ENCODE measurements at regions not wholly inside any gene's neighbourhood (a gene's known extent, or its start where the extent isn't known, plus 50 kb on each side); places are given as distances from the start of the nearest gene placed in this dataset.

GRCh38 chr4:18568600-18568999 is 547.0 kb upstream of the LCORL start:
- in situ Hi-C loops (cut with MboI; ENCODE audit: low sequenced_read_pairs): no loop called here

GRCh38 chr4:18566970-18567799 is 545.6 kb upstream of the LCORL start:
- in situ Hi-C loops (cut with MboI; ENCODE audit: low sequenced_read_pairs): no loop called here

DNA sequence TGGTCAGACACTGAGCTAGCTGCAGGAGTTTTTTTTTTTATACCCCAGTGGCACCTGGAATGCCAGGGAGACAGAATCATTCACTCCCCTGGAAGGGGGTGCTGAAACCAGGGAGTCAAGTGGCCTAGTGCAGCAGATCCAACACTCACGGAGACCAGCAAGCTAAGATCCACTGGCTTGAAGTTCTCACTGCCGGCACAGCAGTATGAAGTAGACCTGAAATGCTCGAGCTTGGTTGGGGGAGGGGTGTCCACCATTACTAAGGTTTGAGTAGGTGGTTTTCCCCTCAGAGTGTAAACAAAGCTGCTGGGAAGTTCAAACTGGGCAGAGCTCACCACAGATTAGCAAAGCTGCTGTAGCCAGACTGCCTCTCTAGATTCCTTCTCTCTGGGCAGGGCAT is 537.9 kb upstream of the LCORL start:
- in situ Hi-C loops (cut with MboI; ENCODE audit: low sequenced_read_pairs): no loop called here

DNA sequence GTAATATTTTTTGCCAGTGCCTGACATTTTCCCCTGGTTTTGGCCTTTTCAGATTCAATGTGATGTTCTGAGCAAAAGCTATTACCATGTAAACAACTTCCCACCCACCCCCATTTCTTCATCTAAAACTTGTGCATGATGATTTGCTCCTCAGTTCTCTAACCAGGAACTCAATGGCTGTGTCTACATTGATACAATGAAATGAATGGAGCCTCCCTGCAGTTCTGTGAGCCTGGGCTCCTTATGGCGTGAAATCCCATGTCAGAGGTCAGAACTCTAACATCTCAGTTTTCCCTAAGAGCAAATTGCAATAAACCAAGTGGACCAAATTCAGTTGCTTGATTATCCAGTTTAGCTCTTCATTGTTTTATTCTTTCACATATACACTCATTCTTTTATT is 534.8 kb upstream of the LCORL start:
- in situ Hi-C loops (cut with MboI; ENCODE audit: low sequenced_read_pairs): no loop called here

DNA sequence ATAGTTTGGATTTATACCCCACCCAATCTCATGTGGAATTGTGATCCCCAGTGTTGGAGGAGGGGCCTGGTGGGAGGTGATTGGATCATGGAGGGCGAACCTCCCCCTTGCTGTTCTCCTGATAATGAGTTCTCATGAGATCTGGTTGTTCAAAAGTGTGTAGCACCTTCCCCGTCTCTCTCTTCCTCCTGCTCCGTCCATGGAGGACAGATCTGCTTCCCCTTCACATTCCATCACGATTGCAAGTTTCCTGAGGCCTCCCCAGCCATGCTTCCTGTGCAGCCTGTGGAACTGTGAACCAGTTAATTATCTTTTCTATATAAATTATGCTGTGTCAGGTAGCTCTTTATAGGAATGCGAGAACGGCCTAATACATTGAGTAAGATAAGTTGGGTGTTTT is 518.8 kb upstream of the LCORL start:
- in situ Hi-C loops (cut with MboI; ENCODE audit: low sequenced_read_pairs): no loop called here

DNA sequence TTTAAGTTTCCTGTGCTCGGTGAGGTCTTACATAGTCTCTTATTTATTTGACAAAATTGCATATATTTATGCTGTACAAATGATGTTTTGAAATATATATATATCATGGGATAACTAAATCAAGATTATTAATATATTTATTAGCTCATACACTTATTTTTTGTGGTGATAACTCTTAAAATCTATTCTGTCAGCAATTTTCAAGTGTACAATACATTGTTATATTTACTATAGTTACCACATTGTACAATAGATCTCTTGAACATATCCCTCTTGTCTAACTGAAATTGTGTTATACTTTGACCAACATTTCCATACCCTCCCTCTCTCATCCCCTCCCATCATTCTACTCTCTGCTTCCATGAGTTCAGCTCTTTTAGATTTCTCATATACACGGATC is 516.6 kb upstream of the LCORL start:
- in situ Hi-C loops (cut with MboI; ENCODE audit: low sequenced_read_pairs): no loop called here

GRCh38 chr4:18536428-18536827 is 514.9 kb upstream of the LCORL start:
- in situ Hi-C loops (cut with MboI; ENCODE audit: low sequenced_read_pairs): no loop called here

GRCh38 chr4:18535948-18536347 is 514.4 kb upstream of the LCORL start:
- in situ Hi-C loops (cut with MboI; ENCODE audit: low sequenced_read_pairs): no loop called here

DNA sequence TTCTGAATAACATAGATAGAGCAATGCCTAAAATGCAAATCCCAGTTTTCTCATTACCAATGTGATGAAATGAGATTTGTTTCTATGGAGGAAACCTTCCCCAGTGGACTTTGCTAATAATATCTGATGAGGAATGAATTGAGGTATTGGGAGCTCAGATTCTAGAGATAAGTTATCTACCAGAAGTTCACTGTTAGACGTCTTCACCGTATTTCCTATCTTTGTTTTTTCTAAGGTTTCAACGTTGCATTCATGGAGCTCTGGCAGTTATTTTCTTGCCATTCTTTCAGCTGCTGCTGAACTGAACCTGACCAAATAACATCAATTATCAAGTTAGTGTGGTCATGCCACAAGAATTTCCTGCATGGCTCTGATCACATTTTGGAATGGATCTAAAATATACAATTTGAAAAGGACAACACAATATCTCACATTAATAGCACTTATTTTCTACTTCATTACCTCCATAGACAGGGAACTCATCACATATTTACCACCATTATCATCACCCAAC is 511.8 kb upstream of the LCORL start:
- in situ Hi-C loops (cut with MboI; ENCODE audit: low sequenced_read_pairs): no loop called here

- in situ Hi-C loops (cut with MboI; ENCODE audit: low sequenced_read_pairs): no loop called here
Observed at GRCh38 chr4:18531731-18532130, 510.2 kb upstream of the LCORL start.

DNA sequence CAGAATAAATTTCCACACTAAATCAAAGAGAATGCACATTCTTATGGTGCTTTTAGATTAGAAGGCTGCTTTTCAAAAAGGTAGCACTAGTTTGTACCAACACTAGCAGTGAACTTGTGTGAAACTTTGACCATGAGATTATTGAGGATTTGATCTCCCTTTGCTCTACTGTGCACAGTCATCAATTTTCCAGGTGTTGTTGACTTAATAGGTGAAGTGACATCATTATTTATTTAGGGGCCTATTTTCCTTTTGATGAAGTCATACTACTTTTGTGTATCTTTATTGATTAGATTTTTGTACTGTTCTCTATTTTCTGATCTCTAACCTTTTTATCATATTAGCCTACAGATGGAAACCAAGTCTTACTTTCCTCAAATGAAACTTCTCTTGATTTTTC is 507.9 kb upstream of the LCORL start:
- in situ Hi-C loops (cut with MboI; ENCODE audit: low sequenced_read_pairs): no loop called here

DNA sequence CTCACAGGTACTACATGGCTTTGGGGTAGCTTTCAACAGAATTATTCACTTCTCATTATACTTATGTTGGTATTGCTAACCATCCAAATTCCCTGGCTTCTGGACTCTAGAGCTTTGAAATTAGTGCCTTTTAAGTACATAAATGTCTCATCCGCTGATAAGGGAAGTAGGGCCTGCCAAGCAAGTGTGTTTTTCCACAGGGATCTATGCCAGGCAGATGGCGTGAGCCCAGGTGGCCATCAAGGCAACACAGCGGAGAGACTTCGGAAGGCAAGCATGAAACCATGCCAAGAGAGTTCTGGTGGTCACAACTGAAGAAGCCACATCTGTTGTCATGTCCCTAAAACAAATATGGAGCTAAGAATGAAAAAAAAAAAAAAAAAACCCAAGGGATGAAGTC is 503.1 kb upstream of the LCORL start:
- in situ Hi-C loops (cut with MboI; ENCODE audit: low sequenced_read_pairs): no loop called here

DNA sequence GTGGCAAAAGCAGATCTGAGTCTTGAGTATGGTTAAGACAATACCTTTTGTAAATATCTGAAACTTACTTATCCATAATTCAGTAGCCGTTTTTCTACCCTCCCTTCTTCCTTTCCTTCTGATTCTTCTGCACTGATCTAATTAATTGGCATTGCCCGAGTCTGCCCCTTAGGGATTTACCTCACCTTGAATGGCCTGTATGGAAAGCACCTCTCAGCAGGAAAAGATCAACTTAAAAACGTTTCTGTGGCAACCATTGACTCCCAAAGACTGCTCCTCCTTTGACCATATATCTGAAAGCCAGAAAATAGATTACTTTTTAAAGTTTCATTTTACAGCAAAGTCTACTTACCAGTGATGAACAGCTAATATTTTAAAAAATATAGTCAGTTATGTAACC is 496.5 kb upstream of the LCORL start:
- in situ Hi-C loops (cut with MboI; ENCODE audit: low sequenced_read_pairs): no loop called here

- in situ Hi-C loops (cut with MboI; ENCODE audit: low sequenced_read_pairs): no loop called here
Observed at GRCh38 chr4:18513861-18514260, 492.3 kb upstream of the LCORL start.

DNA sequence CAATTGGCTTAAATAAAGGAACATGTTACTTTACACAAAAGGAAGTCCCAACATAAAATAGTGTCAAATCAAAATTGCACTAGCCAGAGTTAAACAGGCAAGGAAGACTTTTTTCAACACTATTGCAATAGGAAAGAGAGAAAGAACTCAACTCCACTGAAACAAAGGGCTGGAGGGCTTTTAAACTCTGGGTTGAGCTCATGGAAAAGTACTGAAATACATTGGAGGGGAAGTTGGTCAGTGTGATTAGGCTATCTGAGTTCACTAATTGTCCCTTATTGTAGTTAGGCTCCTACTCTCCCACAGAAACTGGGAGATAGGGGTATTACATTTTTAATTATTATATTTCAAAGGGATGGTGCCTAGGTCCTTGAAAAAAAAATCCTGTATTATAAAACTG is 491.2 kb upstream of the LCORL start:
- in situ Hi-C loops (cut with MboI; ENCODE audit: low sequenced_read_pairs): no loop called here

DNA sequence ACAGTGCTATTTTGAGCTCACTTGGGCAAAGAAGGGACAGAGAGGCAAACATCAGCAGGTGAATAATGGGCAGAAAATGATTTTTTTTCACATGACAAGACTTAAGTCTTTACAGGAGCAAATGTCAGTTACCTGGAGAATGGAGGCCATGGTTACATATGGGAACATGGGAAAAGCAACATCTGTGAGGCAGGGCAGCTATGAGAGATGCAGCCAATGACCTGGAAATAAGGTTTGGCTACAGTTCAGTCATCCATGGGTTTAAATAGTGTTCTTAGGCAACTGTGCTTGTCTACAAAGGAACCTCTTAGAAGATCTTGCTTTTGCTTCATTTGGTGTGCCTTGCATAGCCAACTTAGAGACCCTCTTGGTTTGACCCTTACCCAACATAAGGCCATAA is 490.2 kb upstream of the LCORL start:
- in situ Hi-C loops (cut with MboI; ENCODE audit: low sequenced_read_pairs): no loop called here

- in situ Hi-C loops (cut with MboI; ENCODE audit: low sequenced_read_pairs): no loop called here
Observed at GRCh38 chr4:18508786-18509185, 487.2 kb upstream of the LCORL start.

GRCh38 chr4:18480928-18481327 is 459.4 kb upstream of the LCORL start:
- in situ Hi-C loops (cut with MboI; ENCODE audit: low sequenced_read_pairs): no loop called here

GRCh38 chr4:18480342-18480741 is 458.8 kb upstream of the LCORL start:
- in situ Hi-C loops (cut with MboI; ENCODE audit: low sequenced_read_pairs): no loop called here

- in situ Hi-C loops (cut with MboI; ENCODE audit: low sequenced_read_pairs): no loop called here
Observed at GRCh38 chr4:18479825-18480224, 458.3 kb upstream of the LCORL start.

DNA sequence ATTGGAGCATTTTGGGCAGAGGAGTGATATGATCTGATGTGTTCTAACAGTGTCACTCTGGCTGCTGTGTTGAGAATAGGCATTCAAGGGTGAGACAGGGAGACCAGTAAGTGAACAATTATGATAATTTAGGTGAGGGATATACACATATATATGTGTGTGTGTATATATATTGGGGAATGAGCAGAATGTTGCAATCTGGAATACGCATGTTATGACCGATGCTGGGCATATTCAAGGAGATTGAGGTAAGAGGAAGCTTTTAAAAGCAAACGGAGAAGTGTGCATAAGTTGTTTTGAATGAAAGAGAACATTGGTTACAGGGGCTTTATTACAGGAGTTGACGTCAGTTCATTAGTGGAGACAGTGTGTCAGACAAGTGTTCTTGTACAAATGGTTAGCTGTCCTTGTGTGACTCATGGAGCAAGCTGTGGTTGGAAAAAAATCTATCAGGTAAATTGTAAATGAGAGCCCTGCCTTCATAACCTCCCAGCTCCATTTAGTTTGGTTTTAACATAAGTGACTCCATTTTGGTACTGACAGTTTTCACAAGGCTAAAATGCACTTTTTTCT is 442.5 kb upstream of the LCORL start:
- in situ Hi-C loops (cut with MboI; ENCODE audit: low sequenced_read_pairs): no loop called here

DNA sequence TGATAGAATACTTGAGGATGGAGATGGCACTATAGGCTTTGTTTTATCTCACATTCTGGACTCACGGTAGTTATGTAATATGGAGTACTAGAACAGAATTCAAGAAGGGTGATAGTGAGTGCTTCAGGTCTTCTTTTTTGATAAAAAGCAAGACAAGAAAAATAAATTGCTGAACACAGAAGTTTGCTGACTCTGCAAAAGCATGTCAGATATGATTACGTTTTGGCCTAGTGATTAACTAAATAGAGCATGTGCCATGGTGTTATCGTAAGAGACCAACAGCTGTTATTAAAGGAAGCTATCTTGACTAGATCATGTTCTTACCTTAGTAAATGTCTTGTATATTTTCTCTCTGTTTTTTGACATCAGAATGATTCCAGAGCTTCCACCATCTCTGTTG is 436.9 kb upstream of the LCORL start:
- in situ Hi-C loops (cut with MboI; ENCODE audit: low sequenced_read_pairs): no loop called here

GRCh38 chr4:18454349-18454748 is 432.8 kb upstream of the LCORL start:
- in situ Hi-C loops (cut with MboI; ENCODE audit: low sequenced_read_pairs): no loop called here

Data from HL-60/S4 (cell line).